ENCODE measurements at regions not wholly inside any gene's neighbourhood (a gene's known extent, or its start where the extent isn't known, plus 50 kb on each side); places are given as distances from the start of the nearest gene placed in this dataset.

- TF ChIP-seq, protein P1, sequence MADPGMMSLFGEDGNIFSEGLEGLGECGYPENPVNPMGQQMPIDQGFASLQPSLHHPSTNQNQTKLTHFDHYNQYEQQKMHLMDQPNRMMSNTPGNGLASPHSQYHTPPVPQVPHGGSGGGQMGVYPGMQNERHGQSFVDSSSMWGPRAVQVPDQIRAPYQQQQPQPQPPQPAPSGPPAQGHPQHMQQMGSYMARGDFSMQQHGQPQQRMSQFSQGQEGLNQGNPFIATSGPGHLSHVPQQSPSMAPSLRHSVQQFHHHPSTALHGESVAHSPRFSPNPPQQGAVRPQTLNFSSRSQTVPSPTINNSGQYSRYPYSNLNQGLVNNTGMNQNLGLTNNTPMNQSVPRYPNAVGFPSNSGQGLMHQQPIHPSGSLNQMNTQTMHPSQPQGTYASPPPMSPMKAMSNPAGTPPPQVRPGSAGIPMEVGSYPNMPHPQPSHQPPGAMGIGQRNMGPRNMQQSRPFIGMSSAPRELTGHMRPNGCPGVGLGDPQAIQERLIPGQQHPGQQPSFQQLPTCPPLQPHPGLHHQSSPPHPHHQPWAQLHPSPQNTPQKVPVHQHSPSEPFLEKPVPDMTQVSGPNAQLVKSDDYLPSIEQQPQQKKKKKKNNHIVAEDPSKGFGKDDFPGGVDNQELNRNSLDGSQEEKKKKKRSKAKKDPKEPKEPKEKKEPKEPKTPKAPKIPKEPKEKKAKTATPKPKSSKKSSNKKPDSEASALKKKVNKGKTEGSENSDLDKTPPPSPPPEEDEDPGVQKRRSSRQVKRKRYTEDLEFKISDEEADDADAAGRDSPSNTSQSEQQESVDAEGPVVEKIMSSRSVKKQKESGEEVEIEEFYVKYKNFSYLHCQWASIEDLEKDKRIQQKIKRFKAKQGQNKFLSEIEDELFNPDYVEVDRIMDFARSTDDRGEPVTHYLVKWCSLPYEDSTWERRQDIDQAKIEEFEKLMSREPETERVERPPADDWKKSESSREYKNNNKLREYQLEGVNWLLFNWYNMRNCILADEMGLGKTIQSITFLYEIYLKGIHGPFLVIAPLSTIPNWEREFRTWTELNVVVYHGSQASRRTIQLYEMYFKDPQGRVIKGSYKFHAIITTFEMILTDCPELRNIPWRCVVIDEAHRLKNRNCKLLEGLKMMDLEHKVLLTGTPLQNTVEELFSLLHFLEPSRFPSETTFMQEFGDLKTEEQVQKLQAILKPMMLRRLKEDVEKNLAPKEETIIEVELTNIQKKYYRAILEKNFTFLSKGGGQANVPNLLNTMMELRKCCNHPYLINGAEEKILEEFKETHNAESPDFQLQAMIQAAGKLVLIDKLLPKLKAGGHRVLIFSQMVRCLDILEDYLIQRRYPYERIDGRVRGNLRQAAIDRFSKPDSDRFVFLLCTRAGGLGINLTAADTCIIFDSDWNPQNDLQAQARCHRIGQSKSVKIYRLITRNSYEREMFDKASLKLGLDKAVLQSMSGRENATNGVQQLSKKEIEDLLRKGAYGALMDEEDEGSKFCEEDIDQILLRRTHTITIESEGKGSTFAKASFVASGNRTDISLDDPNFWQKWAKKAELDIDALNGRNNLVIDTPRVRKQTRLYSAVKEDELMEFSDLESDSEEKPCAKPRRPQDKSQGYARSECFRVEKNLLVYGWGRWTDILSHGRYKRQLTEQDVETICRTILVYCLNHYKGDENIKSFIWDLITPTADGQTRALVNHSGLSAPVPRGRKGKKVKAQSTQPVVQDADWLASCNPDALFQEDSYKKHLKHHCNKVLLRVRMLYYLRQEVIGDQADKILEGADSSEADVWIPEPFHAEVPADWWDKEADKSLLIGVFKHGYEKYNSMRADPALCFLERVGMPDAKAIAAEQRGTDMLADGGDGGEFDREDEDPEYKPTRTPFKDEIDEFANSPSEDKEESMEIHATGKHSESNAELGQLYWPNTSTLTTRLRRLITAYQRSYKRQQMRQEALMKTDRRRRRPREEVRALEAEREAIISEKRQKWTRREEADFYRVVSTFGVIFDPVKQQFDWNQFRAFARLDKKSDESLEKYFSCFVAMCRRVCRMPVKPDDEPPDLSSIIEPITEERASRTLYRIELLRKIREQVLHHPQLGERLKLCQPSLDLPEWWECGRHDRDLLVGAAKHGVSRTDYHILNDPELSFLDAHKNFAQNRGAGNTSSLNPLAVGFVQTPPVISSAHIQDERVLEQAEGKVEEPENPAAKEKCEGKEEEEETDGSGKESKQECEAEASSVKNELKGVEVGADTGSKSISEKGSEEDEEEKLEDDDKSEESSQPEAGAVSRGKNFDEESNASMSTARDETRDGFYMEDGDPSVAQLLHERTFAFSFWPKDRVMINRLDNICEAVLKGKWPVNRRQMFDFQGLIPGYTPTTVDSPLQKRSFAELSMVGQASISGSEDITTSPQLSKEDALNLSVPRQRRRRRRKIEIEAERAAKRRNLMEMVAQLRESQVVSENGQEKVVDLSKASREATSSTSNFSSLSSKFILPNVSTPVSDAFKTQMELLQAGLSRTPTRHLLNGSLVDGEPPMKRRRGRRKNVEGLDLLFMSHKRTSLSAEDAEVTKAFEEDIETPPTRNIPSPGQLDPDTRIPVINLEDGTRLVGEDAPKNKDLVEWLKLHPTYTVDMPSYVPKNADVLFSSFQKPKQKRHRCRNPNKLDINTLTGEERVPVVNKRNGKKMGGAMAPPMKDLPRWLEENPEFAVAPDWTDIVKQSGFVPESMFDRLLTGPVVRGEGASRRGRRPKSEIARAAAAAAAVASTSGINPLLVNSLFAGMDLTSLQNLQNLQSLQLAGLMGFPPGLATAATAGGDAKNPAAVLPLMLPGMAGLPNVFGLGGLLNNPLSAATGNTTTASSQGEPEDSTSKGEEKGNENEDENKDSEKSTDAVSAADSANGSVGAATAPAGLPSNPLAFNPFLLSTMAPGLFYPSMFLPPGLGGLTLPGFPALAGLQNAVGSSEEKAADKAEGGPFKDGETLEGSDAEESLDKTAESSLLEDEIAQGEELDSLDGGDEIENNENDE (IDR thresholded peaks at IDR 0.05; ENCODE audit: insufficient replicate concordance, low read length), result no peak
- no peak for TF ChIP-seq HDAC6 (IDR thresholded peaks at IDR 0.05; ENCODE audit: low read depth, low read length)
- TF ChIP-seq, protein P2, sequence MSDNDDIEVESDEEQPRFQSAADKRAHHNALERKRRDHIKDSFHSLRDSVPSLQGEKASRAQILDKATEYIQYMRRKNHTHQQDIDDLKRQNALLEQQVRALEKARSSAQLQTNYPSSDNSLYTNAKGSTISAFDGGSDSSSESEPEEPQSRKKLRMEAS (IDR thresholded peaks at IDR 0.05), result no peak
- TF ChIP-seq ASH2L (IDR thresholded peaks at IDR 0.05; ENCODE audit: low read length), result no peak
- TF ChIP-seq ZNF274 (IDR thresholded peaks at IDR 0.05; ENCODE audit: borderline replicate concordance, extremely low read depth, low read length), result no peak
- TF ChIP-seq ATF3 (IDR thresholded peaks at IDR 0.05; ENCODE audit: insufficient read depth, low read depth, low read length), result no peak
- no peak for TF ChIP-seq CBX5 (IDR thresholded peaks at IDR 0.05; ENCODE audit: low read depth, low read length)
- no peak for TF ChIP-seq POU5F1 (IDR thresholded peaks at IDR 0.05; ENCODE audit: low read depth, low read length)
Observed at GRCh38 chr13:42453091-42453645, 120.8 kb upstream of the TNFSF11 start (continued).

Measured in H1 (cell line).